Fibroblast of pulmonary artery (primary cell): ENCODE measurements at regions not wholly inside any gene's neighbourhood (a gene's known extent, or its start where the extent isn't known, plus 50 kb on each side); places are given as distances from the start of the nearest gene placed in this dataset.
A peak's percentile ranks its signal among the peaks of the same experiment; 100 is the strongest.

Experiments
- DNase-seq: peaks from one replicate; pipeline ENCODE4 v3.0.0-alpha.2; 2010; ENCODE audit warnings: low read depth
- H3K4me3 ChIP-seq: replicated peaks from 2 replicates; pipeline ENCODE4 v1.5.1; 2011; ENCODE audit warnings: low read depth, mild to moderate bottlenecking, control low read depth, low read length, moderate library complexity
- CTCF ChIP-seq: IDR thresholded peaks from 2 replicates; pipeline ENCODE4 v1.5.1; 2011; ENCODE audit warnings: mild to moderate bottlenecking, control low read depth, low read length, inconsistent platforms; ENCODE audit errors: missing control alignments

GRCh38 chr2:237264480-237265219 is 149.3 kb downstream of the COL6A3 start:
- no peak overlapping the region for H3K4me3 ChIP-seq
- peak; percentile 68 for DNase-seq
- no peak for TF ChIP-seq CTCF

GRCh38 chr2:237268004-237268708 is 145.8 kb downstream of the COL6A3 start:
- H3K4me3 ChIP-seq = no peak overlapping the region
- no peak for DNase-seq
- no peak for TF ChIP-seq CTCF

GRCh38 chr2:237269138-237269875 is 144.7 kb downstream of the COL6A3 start:
- no peak for TF ChIP-seq CTCF
- no peak overlapping the region for H3K4me3 ChIP-seq
- no peak for DNase-seq

- DNase-seq = no peak
Observed at GRCh38 chr2:237270520-237270919, 143.4 kb downstream of the COL6A3 start.

GRCh38 chr2:237271698-237272652 is 142.0 kb downstream of the COL6A3 start:
- H3K4me3 ChIP-seq = no peak overlapping the region
- TF ChIP-seq CTCF = no peak
- peak; percentile 74 for DNase-seq

More at GRCh38 chr2:237270520-237270919, 143.4 kb downstream of the COL6A3 start:
- TF ChIP-seq CTCF = no peak
- no peak overlapping the region for H3K4me3 ChIP-seq
